GM12878 (cell line): ENCODE measurements at regions not wholly inside any gene's neighbourhood (a gene's known extent, or its start where the extent isn't known, plus 50 kb on each side); places are given as distances from the start of the nearest gene placed in this dataset.

ENCODE experiments used
- ATAC-seq: fragments of 200-7000 bp; cut with Tn5 transposase; 3 replicates; pipeline ENCODE4 v1.9.1; 2020; ENCODE audit warnings: mild to moderate bottlenecking, moderate library complexity
- BruUV-seq: library from RNA; stranded (reverse); fragments of 400-500 nt; replicated peaks from 2 replicates; lab custom pipeline; 2021; lab: Mats Ljungman, UMichigan
- CTCF ChIA-PET: fragments of 300-600 bp; sonication (Branson Sonifier 250); formaldehyde crosslinking; extraction: SDS; loops from one replicate; lab custom pipeline; 2021; ENCODE audit warnings: inconsistent platforms; lab: Yijun Ruan, JAX
- POLR2A ChIA-PET: fragments of 350-600 bp; formaldehyde crosslinking; extraction: SDS; loops from one replicate; lab custom pipeline; 2021; ENCODE audit warnings: inconsistent platforms; lab: Charles Lee
- RAD21 ChIA-PET: fragments of 300-600 bp; sonication (Branson Sonifier 250); formaldehyde crosslinking; loops from one replicate; lab custom pipeline; 2023; ENCODE audit warnings: antibody characterized with exemption; ENCODE audit not compliant: unreplicated experiment; lab: Charles Lee
- SMC1A ChIA-PET: fragments of 300-600 bp; sonication (Branson Sonifier 250); formaldehyde crosslinking; loops from one replicate; lab custom pipeline; 2023; ENCODE audit not compliant: unreplicated experiment, uncharacterized antibody; lab: Charles Lee
- DNase-seq: peaks from one replicate; pipeline ENCODE4 v3.0.0-alpha.2; 2011; ENCODE audit warnings: low read depth, low spot score
- FAIRE-seq: peaks from 3 replicates; lab custom pipeline; 2011; peaks lifted over from hg19 to GRCh38; lab: Jason Lieb, UNC
- H2AFZ ChIP-seq: 2 replicates; pipeline ENCODE4 v1.6.0; 2011; ENCODE audit warnings: low read depth, low read length, control low read depth; ENCODE audit not compliant: control insufficient read depth
- H3K27ac ChIP-seq: 2 replicates; pipeline ENCODE4 v1.5.1; 2011; ENCODE audit warnings: control low read depth; ENCODE audit not compliant: control insufficient read depth, insufficient read depth
- H3K27me3 ChIP-seq, 2 experiments: replicated peaks in 1 of 2; 2 replicates each; pipeline versions ENCODE4 v1.6.0 to v1.6.1; 2011; ENCODE audit warnings: low read length in 1 of 2; ENCODE audit not compliant: control insufficient read depth in 2 of 2, insufficient read depth in 2 of 2
- H3K36me3 ChIP-seq, 2 experiments: 2 replicates each; pipeline ENCODE4 v1.5.1; 2011; ENCODE audit warnings: low read length in 1 of 2; ENCODE audit not compliant: control insufficient read depth in 2 of 2, insufficient read depth in 2 of 2
- H3K4me1 ChIP-seq: 2 replicates; pipeline ENCODE4 v1.6.1; 2011; ENCODE audit warnings: mild to moderate bottlenecking, low read length, moderate library complexity, mixed read lengths; ENCODE audit not compliant: control insufficient read depth, insufficient read depth
- H3K4me2 ChIP-seq: 2 replicates; pipeline ENCODE4 v1.6.0; 2011; ENCODE audit warnings: control low read depth; ENCODE audit not compliant: control insufficient read depth, insufficient read depth
- H3K4me3 ChIP-seq: fragments of 200-600 bp; sonication (generic); 2 replicates; pipeline ENCODE4 v1.5.1; 2016
- H3K79me2 ChIP-seq: 2 replicates; pipeline ENCODE4 v1.6.0; 2011; ENCODE audit warnings: low read length; ENCODE audit not compliant: control insufficient read depth, insufficient read depth
- H3K9ac ChIP-seq: 2 replicates; pipeline ENCODE4 v1.8.0; 2011; ENCODE audit warnings: low read length, control low read depth, mixed read lengths; ENCODE audit not compliant: control insufficient read depth, insufficient read depth
- H3K9me3 ChIP-seq: replicated peaks from 3 replicates; pipeline ENCODE4 v1.5.1; 2011; ENCODE audit warnings: mild to moderate bottlenecking, low read length; ENCODE audit not compliant: control insufficient read depth, insufficient read depth
- H4K20me1 ChIP-seq: 2 replicates; pipeline ENCODE4 v1.6.0; 2011; ENCODE audit not compliant: control insufficient read depth, insufficient read depth
- MYC ChIP-seq: IDR thresholded peaks from 2 replicates; pipeline ENCODE4 v1.6.1; 2011; ENCODE audit warnings: mild to moderate bottlenecking, low read length, moderate library complexity, inconsistent platforms; ENCODE audit not compliant: insufficient read depth, insufficient replicate concordance, insufficient read length, severe bottlenecking
- WGBS: methylation state at CpG from one replicate; pipeline ENCODE4 v1.1.6; 2016; ENCODE audit warnings: low lambda C conversion rate; ENCODE audit not compliant: insufficient replicate concordance, insufficient coverage; ENCODE audit errors: missing lambda C conversion rate; 5-methylcytosine and 5-hydroxymethylcytosine counted together
- in situ Hi-C: fragments of 300-500 bp; cut with MboI; formaldehyde crosslinking; loops from 9 replicates; pipeline ENCODE4 v1.14.3; 2018; ENCODE audit warnings: mixed read lengths
- intact Hi-C: fragments of 100-400 bp; cut with micrococcal nuclease; formaldehyde crosslinking; loops from one replicate; pipeline ENCODE4 v1.14.2; 2022; ENCODE audit not compliant: unreplicated experiment
- TF ChIP-seq, protein P1 (sequence below): IDR thresholded peaks from 2 replicates; pipeline ENCODE4 v1.6.1; 2012; ENCODE audit warnings: mild to moderate bottlenecking, low read depth, low read length

DNA sequence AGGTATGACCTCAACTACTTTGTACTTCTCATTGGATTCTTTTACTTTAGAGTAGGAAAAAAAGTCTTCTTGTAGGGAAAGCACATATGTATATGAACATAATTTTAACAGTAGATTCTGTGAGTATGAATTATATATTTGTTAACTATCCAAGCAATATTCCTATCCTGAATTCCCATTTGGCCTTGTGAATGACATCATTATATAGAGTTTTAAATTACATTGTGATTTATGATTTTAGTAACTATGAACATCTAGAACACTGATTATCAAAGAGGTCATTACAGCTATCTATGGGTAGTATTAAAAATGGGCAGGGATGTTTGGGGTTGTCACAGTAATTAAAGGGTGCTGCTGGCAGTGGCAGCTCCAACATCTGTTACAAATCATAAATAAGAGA lies 163.9 kb upstream of the TFAP2D start (continued):
- TF ChIP-seq, protein P1, sequence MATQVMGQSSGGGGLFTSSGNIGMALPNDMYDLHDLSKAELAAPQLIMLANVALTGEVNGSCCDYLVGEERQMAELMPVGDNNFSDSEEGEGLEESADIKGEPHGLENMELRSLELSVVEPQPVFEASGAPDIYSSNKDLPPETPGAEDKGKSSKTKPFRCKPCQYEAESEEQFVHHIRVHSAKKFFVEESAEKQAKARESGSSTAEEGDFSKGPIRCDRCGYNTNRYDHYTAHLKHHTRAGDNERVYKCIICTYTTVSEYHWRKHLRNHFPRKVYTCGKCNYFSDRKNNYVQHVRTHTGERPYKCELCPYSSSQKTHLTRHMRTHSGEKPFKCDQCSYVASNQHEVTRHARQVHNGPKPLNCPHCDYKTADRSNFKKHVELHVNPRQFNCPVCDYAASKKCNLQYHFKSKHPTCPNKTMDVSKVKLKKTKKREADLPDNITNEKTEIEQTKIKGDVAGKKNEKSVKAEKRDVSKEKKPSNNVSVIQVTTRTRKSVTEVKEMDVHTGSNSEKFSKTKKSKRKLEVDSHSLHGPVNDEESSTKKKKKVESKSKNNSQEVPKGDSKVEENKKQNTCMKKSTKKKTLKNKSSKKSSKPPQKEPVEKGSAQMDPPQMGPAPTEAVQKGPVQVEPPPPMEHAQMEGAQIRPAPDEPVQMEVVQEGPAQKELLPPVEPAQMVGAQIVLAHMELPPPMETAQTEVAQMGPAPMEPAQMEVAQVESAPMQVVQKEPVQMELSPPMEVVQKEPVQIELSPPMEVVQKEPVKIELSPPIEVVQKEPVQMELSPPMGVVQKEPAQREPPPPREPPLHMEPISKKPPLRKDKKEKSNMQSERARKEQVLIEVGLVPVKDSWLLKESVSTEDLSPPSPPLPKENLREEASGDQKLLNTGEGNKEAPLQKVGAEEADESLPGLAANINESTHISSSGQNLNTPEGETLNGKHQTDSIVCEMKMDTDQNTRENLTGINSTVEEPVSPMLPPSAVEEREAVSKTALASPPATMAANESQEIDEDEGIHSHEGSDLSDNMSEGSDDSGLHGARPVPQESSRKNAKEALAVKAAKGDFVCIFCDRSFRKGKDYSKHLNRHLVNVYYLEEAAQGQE = no peak

DNA sequence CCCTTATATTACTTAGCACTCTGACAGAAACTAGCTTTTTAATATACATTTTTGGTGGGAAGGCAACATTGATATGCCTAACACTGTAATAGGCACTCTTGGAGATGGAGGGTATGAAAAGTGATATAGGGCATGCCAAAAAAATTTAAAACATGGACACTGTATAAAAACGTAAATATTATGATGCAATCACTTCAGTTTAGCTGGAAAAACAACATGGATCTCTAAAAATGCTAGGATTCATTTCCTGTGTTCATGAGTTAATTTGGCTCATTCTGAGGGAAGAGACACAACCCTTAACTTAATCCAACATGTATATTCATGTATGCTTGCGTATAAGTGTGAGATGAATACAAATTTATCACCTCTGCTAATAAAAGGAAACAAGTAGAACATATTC lies 157.3 kb upstream of the TFAP2D start:
- Histone ChIP-seq H2AFZ (no peak overlapping the region), H3K9ac (no peak overlapping the region), H3K27me3 (no peaks in the 10 kb centered on the region), H3K36me3 (no peaks in the 10 kb centered on the region), H3K4me3 (no peak overlapping the region), H3K4me1 (no peaks in the 10 kb centered on the region), H4K20me1 (no peaks in the 10 kb centered on the region), H3K27ac (no peak overlapping the region), H3K4me2 (no peak overlapping the region), H3K79me2 (no peaks in the 10 kb centered on the region), H3K9me3 (no peaks in the 10 kb centered on the region)
- ChIA-PET SMC1A (no interaction called here), CTCF (interaction anchor here (0.6 kb wide), 1 partner anchor 172 kb away, joined by 5 read pairs; no protein-coding TSS in a partner anchor), RAD21 (no interaction called here), POLR2A (no interaction called here)
- DNase-seq (no peak), FAIRE-seq (no peak), ATAC-seq (no peak)
- WGBS = 0% methylated on average over 2 of the region's 2 CpGs
- in situ Hi-C loops (no loop called here), intact Hi-C loops (no loop called here)
- TF ChIP-seq MYC = no peak
- no TSS peak for BruUV-seq
